H9 (cell line): ENCODE measurements at regions not wholly inside any gene's neighbourhood (a gene's known extent, or its start where the extent isn't known, plus 50 kb on each side); places are given as distances from the start of the nearest gene placed in this dataset.
A peak's percentile ranks its signal among the peaks of the same experiment; 100 is the strongest.

Experiments used
- DNase-seq: peaks from one replicate; pipeline ENCODE4 v3.0.0-alpha.2; 2017
- H2AFZ ChIP-seq: one replicate; pipeline ENCODE4 v1.6.1; 2013; ENCODE audit warnings: mild to moderate bottlenecking, low read length, control low read depth, moderate library complexity
- H2AK5ac ChIP-seq: 2 replicates; pipeline ENCODE4 v1.6.1; 2013; ENCODE audit warnings: low read length, control low read depth, mixed read lengths; ENCODE audit not compliant: insufficient read length
- H2BK120ac ChIP-seq: one replicate; pipeline ENCODE4 v1.6.1; 2013; ENCODE audit warnings: low read depth, mild to moderate bottlenecking, low read length, control low read depth, inconsistent platforms; ENCODE audit not compliant: poor library complexity, severe bottlenecking
- H2BK12ac ChIP-seq: 2 replicates; pipeline ENCODE4 v1.6.1; 2013; ENCODE audit warnings: low read length, control low read depth, mixed read lengths, low read depth; ENCODE audit not compliant: insufficient read length
- H2BK15ac ChIP-seq: 2 replicates; pipeline ENCODE4 v1.6.1; 2013; ENCODE audit warnings: low read depth, low read length, control low read depth
- H2BK20ac ChIP-seq: one replicate; pipeline ENCODE4 v1.6.1; 2013; ENCODE audit warnings: low read depth, mild to moderate bottlenecking, low read length, control low read depth, inconsistent platforms; ENCODE audit not compliant: poor library complexity, severe bottlenecking
- H2BK5ac ChIP-seq: 2 replicates; pipeline ENCODE4 v1.6.1; 2013; ENCODE audit warnings: low read length, control low read depth, mixed read lengths; ENCODE audit not compliant: insufficient read length
- H3K14ac ChIP-seq: 2 replicates; pipeline ENCODE4 v1.6.1; 2013; ENCODE audit warnings: low read length, control low read depth; ENCODE audit not compliant: insufficient read depth
- H3K18ac ChIP-seq: 2 replicates; pipeline ENCODE4 v1.6.1; 2013; ENCODE audit warnings: low read depth, mild to moderate bottlenecking, mixed read lengths, low read length, control low read depth; ENCODE audit not compliant: insufficient read length
- H3K23ac ChIP-seq: 2 replicates; pipeline ENCODE4 v1.6.1; 2013; ENCODE audit warnings: low read length, control low read depth, mixed read lengths, low read depth; ENCODE audit not compliant: insufficient read length
- H3K23me2 ChIP-seq: 2 replicates; pipeline ENCODE4 v1.6.1; 2013; ENCODE audit warnings: low read depth, mild to moderate bottlenecking, mixed read lengths, low read length, control low read depth; ENCODE audit not compliant: insufficient read length, poor library complexity, severe bottlenecking
- H3K27ac ChIP-seq: 2 replicates; pipeline ENCODE4 v1.5.1; 2013; ENCODE audit warnings: low read length, control low read depth, mixed read lengths, low read depth; ENCODE audit not compliant: insufficient read length
- H3K27me3 ChIP-seq: 2 replicates; pipeline ENCODE4 v1.6.1; 2013; ENCODE audit warnings: low read length, control low read depth, inconsistent platforms; ENCODE audit not compliant: insufficient read depth
- H3K4ac ChIP-seq: 2 replicates; pipeline ENCODE4 v1.6.1; 2013; ENCODE audit warnings: low read depth, mild to moderate bottlenecking, control low read depth, inconsistent platforms, low read length, moderate library complexity
- H3K4me1 ChIP-seq: 2 replicates; pipeline ENCODE4 v1.6.1; 2013; ENCODE audit warnings: low read length, control low read depth, inconsistent platforms; ENCODE audit not compliant: insufficient read depth
- H3K4me2 ChIP-seq: 2 replicates; pipeline ENCODE4 v1.6.1; 2013; ENCODE audit warnings: low read length, control low read depth, mixed read lengths; ENCODE audit not compliant: insufficient read length, insufficient read depth
- H3K56ac ChIP-seq: 2 replicates; pipeline ENCODE4 v1.6.1; 2013; ENCODE audit warnings: low read depth, mild to moderate bottlenecking, mixed read lengths, low read length, control low read depth; ENCODE audit not compliant: insufficient read length
- H3K79me1 ChIP-seq: 2 replicates; pipeline ENCODE4 v1.6.1; 2013; ENCODE audit warnings: low read depth, mild to moderate bottlenecking, moderate library complexity, low read length, control low read depth, inconsistent platforms; ENCODE audit not compliant: insufficient read depth, poor library complexity, severe bottlenecking
- H3K79me2 ChIP-seq: 2 replicates; pipeline ENCODE4 v1.6.1; 2013; ENCODE audit warnings: low read length, control low read depth, inconsistent platforms; ENCODE audit not compliant: insufficient read depth
- H3K9ac ChIP-seq: 2 replicates; pipeline ENCODE4 v1.6.1; 2013; ENCODE audit warnings: low read length, control low read depth, mixed read lengths; ENCODE audit not compliant: insufficient read length; ENCODE audit errors: extremely low read depth
- H3K9me3 ChIP-seq: one replicate; pipeline ENCODE4 v1.6.1; 2013; ENCODE audit warnings: low read depth, low read length, inconsistent platforms; ENCODE audit not compliant: control insufficient read depth
- H3T11ph ChIP-seq: one replicate; pipeline ENCODE4 v1.6.1; 2013; ENCODE audit warnings: mild to moderate bottlenecking, low read length, control low read depth, inconsistent platforms
- H4K20me1 ChIP-seq: one replicate; pipeline ENCODE4 v1.6.1; 2013; ENCODE audit not compliant: control insufficient read depth, insufficient read length, insufficient read depth
- H4K5ac ChIP-seq: 2 replicates; pipeline ENCODE4 v1.6.1; 2013; ENCODE audit warnings: low read depth, mild to moderate bottlenecking, mixed read lengths, low read length, control low read depth; ENCODE audit not compliant: insufficient read length
- H4K8ac ChIP-seq: replicated peaks from 2 replicates; pipeline ENCODE4 v1.6.1; 2013; ENCODE audit warnings: low read length, control low read depth, mixed read lengths, low read depth; ENCODE audit not compliant: insufficient read length
- H4K91ac ChIP-seq: 2 replicates; pipeline ENCODE4 v1.6.1; 2013; ENCODE audit warnings: low read depth, mild to moderate bottlenecking, moderate library complexity, mixed read lengths, low read length, control low read depth; ENCODE audit not compliant: insufficient read length
- H3K27ac Mint-ChIP-seq, 3 experiments: 2 replicates in 2 of 3; 3 replicates in 1 of 3; pipeline ENCODE4 v1.8.0; 2020 to 2021; ENCODE audit warnings: mixed read lengths in 3 of 3, mild to moderate bottlenecking in 1 of 3, moderate library complexity in 1 of 3
- H3K27me3 Mint-ChIP-seq: 2 replicates; pipeline ENCODE4 v1.8.0; 2021; ENCODE audit warnings: low read depth, mild to moderate bottlenecking, moderate library complexity, mixed read lengths
- H3K36me3 Mint-ChIP-seq, 3 experiments: 2 replicates in 2 of 3; 3 replicates in 1 of 3; pipeline ENCODE4 v1.8.0; 2020 to 2021; ENCODE audit warnings: low read depth in 3 of 3, mixed read lengths in 3 of 3; ENCODE audit not compliant: insufficient read depth in 1 of 3
- H3K4me1 Mint-ChIP-seq, 2 experiments: 2 replicates each; pipeline ENCODE4 v1.8.0; 2020; ENCODE audit warnings: mixed read lengths in 2 of 2
- H3K4me3 Mint-ChIP-seq, 2 experiments: 2 replicates in 1 of 2; 3 replicates in 1 of 2; pipeline ENCODE4 v1.8.0; 2020 to 2021; ENCODE audit warnings: mild to moderate bottlenecking in 2 of 2, mixed read lengths in 2 of 2, moderate library complexity in 1 of 2
- H3K9me3 Mint-ChIP-seq, 2 experiments: 2 replicates in 1 of 2; 3 replicates in 1 of 2; pipeline ENCODE4 v1.8.0; 2020; ENCODE audit warnings: mild to moderate bottlenecking in 2 of 2, mixed read lengths in 2 of 2, moderate library complexity in 1 of 2
- CTCF ChIP-seq: fragments of 200-600 bp; sonication (generic); conservative IDR thresholded peaks from 3 replicates; pipeline ENCODE4 v1.8.0; 2021; ENCODE audit warnings: antibody characterized with exemption, mild to moderate bottlenecking
- WGBS: extraction: QIAGEN DNeasy Blood & Tissue Kit; methylation state at CpG from one replicate; pipeline ENCODE4 v1.1.7; 2013; ENCODE audit warnings: missing lambda C conversion rate, low lambda C conversion rate, mixed read lengths; ENCODE audit not compliant: insufficient read length; ENCODE audit errors: extremely low coverage; 5-methylcytosine and 5-hydroxymethylcytosine counted together

- no peaks in the 10 kb centered on the region for H3K36me3 Mint-ChIP-seq
- H4K20me1 ChIP-seq = no peaks in the 10 kb centered on the region
- H3K79me2 ChIP-seq = no peaks in the 10 kb centered on the region
- H3K4ac ChIP-seq = no peak overlapping the region
- no peak overlapping the region for H3K18ac ChIP-seq
- TF ChIP-seq CTCF = peak; percentile 81
- H3K27me3 ChIP-seq = no peaks in the 10 kb centered on the region
- peaks cover 35 to 36% of the 10 kb centered on the region in 2 experiments for H3K4me1 Mint-ChIP-seq
- H3K27me3 Mint-ChIP-seq = no peaks in the 10 kb centered on the region
- H3K9me3 ChIP-seq = no peaks in the 10 kb centered on the region
- H3K23me2 ChIP-seq = no peaks in the 10 kb centered on the region
- no peak overlapping the region for H2AK5ac ChIP-seq
- H3K14ac ChIP-seq = no peak overlapping the region; the same call in 1 of the 2 replicates
- H3K23ac ChIP-seq = no peak overlapping the region
- H2AFZ ChIP-seq = peak overlapping the region; percentile 75
- H2BK15ac ChIP-seq = no peak overlapping the region
- H3K27ac Mint-ChIP-seq = peak overlapping the region; percentile 0 to 93 (median 85); a peak in 6 of 7 replicates
- H4K5ac ChIP-seq = no peak overlapping the region
- no peaks in the 10 kb centered on the region for H3K9me3 Mint-ChIP-seq
- no peak overlapping the region for H3K9ac ChIP-seq
- no peak overlapping the region for H4K8ac ChIP-seq
- H3T11ph ChIP-seq = no peak overlapping the region
- H3K56ac ChIP-seq = no peak overlapping the region
- H3K79me1 ChIP-seq = no peaks in the 10 kb centered on the region
- no peak overlapping the region for H2BK120ac ChIP-seq
- WGBS = no CpG with 5 or more reads among the region's 6 CpGs
- H4K91ac ChIP-seq = no peak overlapping the region
- H2BK20ac ChIP-seq = no peak overlapping the region
- H3K4me2 ChIP-seq = no peak overlapping the region
- H3K4me1 ChIP-seq = peaks cover 8% of the 10 kb centered on the region; the same call in 1 of the 2 replicates
- H2BK5ac ChIP-seq = no peak overlapping the region
- DNase-seq = peak; percentile 92
- H2BK12ac ChIP-seq = no peak overlapping the region
- no peak overlapping the region for H3K4me3 Mint-ChIP-seq
- H3K27ac ChIP-seq = no peak overlapping the region
Measured at GRCh38 chr2:58448065-58448507, 207.0 kb upstream of the FANCL start.
